Activated CD4-positive, alpha-beta memory T cell treated with anti-CD3 and anti-CD28 coated beads, Interleukin-2, amount 10 ng/mL, durations not matched to agents 7 days and 5 days (primary cell): ENCODE measurements at regions not wholly inside any gene's neighbourhood (a gene's known extent, or its start where the extent isn't known, plus 50 kb on each side); places are given as distances from the start of the nearest gene placed in this dataset.

Experiments used
- CTCF ChIA-PET: fragments of 350-600 bp; sonication (Branson Sonifier 250); formaldehyde crosslinking; loops from one replicate; lab custom pipeline; 2021; ENCODE audit warnings: antibody characterized with exemption, inconsistent platforms; lab: Charles Lee
- POLR2A ChIA-PET: fragments of 350-600 bp; sonication (Branson Sonifier 250); formaldehyde crosslinking; loops from one replicate; lab custom pipeline; 2021; ENCODE audit warnings: antibody characterized with exemption; lab: Charles Lee
- DNase-seq: peaks from one replicate; pipeline ENCODE4 v3.0.0-alpha.2; 2020
- H3K27ac Mint-ChIP-seq: one replicate; pipeline ENCODE4 v1.8.0; 2021; ENCODE audit warnings: mild to moderate bottlenecking, mixed read lengths
- H3K27me3 Mint-ChIP-seq: one replicate; pipeline ENCODE4 v1.8.0; 2021; ENCODE audit warnings: mixed read lengths
- H3K36me3 Mint-ChIP-seq: one replicate; pipeline ENCODE4 v1.8.0; 2021; ENCODE audit warnings: low read depth, mixed read lengths
- H3K4me1 Mint-ChIP-seq: one replicate; pipeline ENCODE4 v1.8.0; 2021; ENCODE audit warnings: mixed read lengths
- H3K4me3 Mint-ChIP-seq: one replicate; pipeline ENCODE4 v1.8.0; 2021; ENCODE audit warnings: mild to moderate bottlenecking, mixed read lengths
- H3K9me3 Mint-ChIP-seq: one replicate; pipeline ENCODE4 v1.8.0; 2021; ENCODE audit warnings: mixed read lengths

DNA sequence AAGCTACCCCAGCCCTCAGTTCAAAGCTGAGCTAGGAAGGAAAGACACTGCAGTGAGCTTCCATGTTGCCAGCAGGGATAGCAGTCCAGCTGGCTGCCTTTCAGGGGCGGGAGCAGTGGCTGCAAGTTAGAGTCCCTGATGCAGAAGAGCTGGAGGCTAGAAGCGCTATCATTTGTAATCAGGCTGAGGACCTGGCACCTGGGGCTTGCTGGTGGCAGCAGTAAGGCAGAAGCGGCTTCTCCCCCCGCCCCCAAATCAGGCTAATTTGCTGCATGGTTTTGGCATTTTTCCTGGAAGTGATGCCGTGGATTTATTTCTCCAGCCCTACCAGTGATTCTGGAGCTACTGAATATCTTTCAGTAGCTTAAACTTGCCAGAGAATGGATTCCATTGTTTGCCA, 203.3 kb downstream of the CLCN4 start:
- Mint-ChIP-seq H3K9me3 (no peaks in the 10 kb centered on the region), H3K4me3 (no peak overlapping the region), H3K27ac (no peak overlapping the region), H3K27me3 (no peaks in the 10 kb centered on the region), H3K4me1 (no peaks in the 10 kb centered on the region), H3K36me3 (no peaks in the 10 kb centered on the region)
- CTCF ChIA-PET, result no interaction called here
- POLR2A ChIA-PET, result no interaction called here
- no peak for DNase-seq

GRCh38 chrX:10365532-10366265, 208.9 kb downstream of the CLCN4 start:
- no peak overlapping the region for H3K4me3 Mint-ChIP-seq
- H3K9me3 Mint-ChIP-seq, result no peaks in the 10 kb centered on the region
- no peaks in the 10 kb centered on the region for H3K4me1 Mint-ChIP-seq
- no peak for DNase-seq
- no peaks in the 10 kb centered on the region for H3K36me3 Mint-ChIP-seq
- POLR2A ChIA-PET, result no interaction called here
- no peak overlapping the region for H3K27ac Mint-ChIP-seq
- no peaks in the 10 kb centered on the region for H3K27me3 Mint-ChIP-seq
- CTCF ChIA-PET, result interaction anchor here (1.2 kb wide), 1 partner anchor 175 kb away, joined by 3 read pairs; no protein-coding TSS in a partner anchor

DNA sequence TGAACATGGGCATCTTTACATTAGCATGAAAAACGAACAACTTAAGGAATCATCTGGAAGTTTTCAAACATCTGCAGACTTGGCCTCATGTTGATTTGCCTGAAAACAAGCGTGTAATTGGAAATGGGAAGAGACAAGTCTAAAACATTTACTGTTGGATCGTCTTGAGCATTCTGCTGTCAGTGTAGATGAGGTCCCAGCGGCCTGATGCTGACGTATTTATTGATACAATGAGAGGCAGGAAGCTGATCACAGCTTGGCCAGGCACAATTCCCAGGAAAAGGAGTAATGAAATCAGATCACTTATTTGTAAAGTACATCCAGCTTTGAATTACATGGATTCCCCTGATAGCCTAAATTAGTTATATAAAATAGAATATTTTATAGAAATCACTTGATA, 210.6 kb downstream of the CLCN4 start:
- no peaks in the 10 kb centered on the region for H3K36me3 Mint-ChIP-seq
- POLR2A ChIA-PET, result no interaction called here
- no peak overlapping the region for H3K27ac Mint-ChIP-seq
- no peaks in the 10 kb centered on the region for H3K9me3 Mint-ChIP-seq
- CTCF ChIA-PET, result no interaction called here
- no peak for DNase-seq
- no peaks in the 10 kb centered on the region for H3K27me3 Mint-ChIP-seq
- H3K4me3 Mint-ChIP-seq, result no peak overlapping the region
- no peaks in the 10 kb centered on the region for H3K4me1 Mint-ChIP-seq

DNA sequence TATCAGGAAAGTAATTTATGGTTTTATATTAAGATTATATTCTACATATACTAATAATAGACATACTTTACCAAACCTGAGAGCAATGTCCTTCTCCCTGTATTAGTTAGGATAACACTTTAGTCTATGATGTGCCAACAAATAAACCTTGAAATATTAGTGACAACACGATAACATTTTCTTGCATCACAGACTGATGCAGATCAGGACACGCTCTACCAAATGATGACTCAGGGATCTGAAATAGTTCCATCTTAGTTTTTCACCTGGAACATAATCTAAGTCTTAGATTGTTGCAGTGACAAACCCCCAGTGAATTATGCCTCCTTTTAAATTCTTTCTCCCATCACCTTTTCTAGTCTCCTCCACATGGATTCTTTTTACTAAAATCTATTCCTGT, 214.2 kb downstream of the CLCN4 start:
- Mint-ChIP-seq H3K4me1 (no peaks in the 10 kb centered on the region), H3K27ac (no peak overlapping the region), H3K4me3 (no peak overlapping the region), H3K9me3 (no peaks in the 10 kb centered on the region), H3K36me3 (no peaks in the 10 kb centered on the region), H3K27me3 (no peaks in the 10 kb centered on the region)
- no peak for DNase-seq
- CTCF ChIA-PET, result no interaction called here
- POLR2A ChIA-PET, result no interaction called here

GRCh38 chrX:10377427-10377826, 220.7 kb downstream of the CLCN4 start:
- H3K4me1 Mint-ChIP-seq, result no peaks in the 10 kb centered on the region
- H3K27ac Mint-ChIP-seq, result no peak overlapping the region
- no peak for DNase-seq
- no peak overlapping the region for H3K4me3 Mint-ChIP-seq
- H3K9me3 Mint-ChIP-seq, result no peaks in the 10 kb centered on the region
- no peaks in the 10 kb centered on the region for H3K36me3 Mint-ChIP-seq
- no peaks in the 10 kb centered on the region for H3K27me3 Mint-ChIP-seq
- ChIA-PET POLR2A (no interaction called here), CTCF (no interaction called here)

GRCh38 chrX:10379878-10380277, 223.1 kb downstream of the CLCN4 start:
- no peaks in the 10 kb centered on the region for H3K36me3 Mint-ChIP-seq
- H3K27me3 Mint-ChIP-seq, result no peaks in the 10 kb centered on the region
- ChIA-PET CTCF (no interaction called here), POLR2A (no interaction called here)
- H3K27ac Mint-ChIP-seq, result no peak overlapping the region
- H3K4me3 Mint-ChIP-seq, result no peak overlapping the region
- H3K9me3 Mint-ChIP-seq, result no peaks in the 10 kb centered on the region
- DNase-seq, result no peak
- no peaks in the 10 kb centered on the region for H3K4me1 Mint-ChIP-seq

- no peaks in the 10 kb centered on the region for H3K4me1 Mint-ChIP-seq
- no peak overlapping the region for H3K4me3 Mint-ChIP-seq
- H3K36me3 Mint-ChIP-seq, result no peaks in the 10 kb centered on the region
- CTCF ChIA-PET, result no interaction called here
- POLR2A ChIA-PET, result no interaction called here
- DNase-seq, result no peak
- H3K27me3 Mint-ChIP-seq, result no peaks in the 10 kb centered on the region
- H3K9me3 Mint-ChIP-seq, result no peaks in the 10 kb centered on the region
- H3K27ac Mint-ChIP-seq, result no peak overlapping the region
Measured at GRCh38 chrX:10380300-10380699, 223.5 kb downstream of the CLCN4 start.

GRCh38 chrX:10381193-10381592, 224.4 kb downstream of the CLCN4 start:
- CTCF ChIA-PET, result no interaction called here
- no peaks in the 10 kb centered on the region for H3K9me3 Mint-ChIP-seq
- H3K27ac Mint-ChIP-seq, result no peak overlapping the region
- DNase-seq, result no peak
- POLR2A ChIA-PET, result no interaction called here
- no peaks in the 10 kb centered on the region for H3K36me3 Mint-ChIP-seq
- H3K4me3 Mint-ChIP-seq, result no peak overlapping the region
- no peaks in the 10 kb centered on the region for H3K27me3 Mint-ChIP-seq
- H3K4me1 Mint-ChIP-seq, result no peaks in the 10 kb centered on the region

DNA sequence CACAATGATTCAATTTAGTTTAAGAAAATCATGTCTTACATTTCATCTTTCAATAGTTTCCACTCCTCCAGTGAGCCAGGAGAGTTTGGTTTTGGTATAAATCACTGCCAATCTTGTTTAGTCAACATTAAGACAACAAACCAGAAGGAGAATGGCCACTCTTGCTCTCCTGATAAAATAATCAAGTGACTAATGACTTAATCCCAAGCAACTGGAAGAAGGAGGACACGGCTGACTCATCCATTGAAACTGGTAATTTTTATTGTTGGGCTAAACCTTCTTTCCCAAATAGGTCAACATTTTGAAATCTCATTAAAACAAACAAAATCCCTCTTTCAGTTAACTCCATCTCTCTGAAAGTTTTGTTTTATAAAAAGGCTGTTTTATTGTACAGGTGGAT, 230.2 kb downstream of the CLCN4 start:
- no peaks in the 10 kb centered on the region for H3K36me3 Mint-ChIP-seq
- CTCF ChIA-PET, result no interaction called here
- no peak for DNase-seq
- no peak overlapping the region for H3K4me3 Mint-ChIP-seq
- no peak overlapping the region for H3K27ac Mint-ChIP-seq
- no peaks in the 10 kb centered on the region for H3K27me3 Mint-ChIP-seq
- H3K9me3 Mint-ChIP-seq, result peaks cover 2% of the 10 kb centered on the region
- POLR2A ChIA-PET, result no interaction called here
- H3K4me1 Mint-ChIP-seq, result no peaks in the 10 kb centered on the region

- Mint-ChIP-seq H3K4me3 (no peak overlapping the region), H3K36me3 (no peaks in the 10 kb centered on the region), H3K27me3 (no peaks in the 10 kb centered on the region), H3K4me1 (no peaks in the 10 kb centered on the region), H3K9me3 (peaks cover 2% of the 10 kb centered on the region), H3K27ac (no peak overlapping the region)
- ChIA-PET POLR2A (no interaction called here), CTCF (no interaction called here)
- DNase-seq, result no peak
Measured at GRCh38 chrX:10390187-10390586, 230.2 kb downstream of the MID1 start.

GRCh38 chrX:10393241-10393640, 227.1 kb downstream of the MID1 start:
- no peak overlapping the region for H3K27ac Mint-ChIP-seq
- H3K36me3 Mint-ChIP-seq, result no peaks in the 10 kb centered on the region
- H3K4me1 Mint-ChIP-seq, result no peaks in the 10 kb centered on the region
- POLR2A ChIA-PET, result no interaction called here
- CTCF ChIA-PET, result no interaction called here
- H3K4me3 Mint-ChIP-seq, result no peak overlapping the region
- no peak for DNase-seq
- no peaks in the 10 kb centered on the region for H3K9me3 Mint-ChIP-seq
- no peaks in the 10 kb centered on the region for H3K27me3 Mint-ChIP-seq

DNA sequence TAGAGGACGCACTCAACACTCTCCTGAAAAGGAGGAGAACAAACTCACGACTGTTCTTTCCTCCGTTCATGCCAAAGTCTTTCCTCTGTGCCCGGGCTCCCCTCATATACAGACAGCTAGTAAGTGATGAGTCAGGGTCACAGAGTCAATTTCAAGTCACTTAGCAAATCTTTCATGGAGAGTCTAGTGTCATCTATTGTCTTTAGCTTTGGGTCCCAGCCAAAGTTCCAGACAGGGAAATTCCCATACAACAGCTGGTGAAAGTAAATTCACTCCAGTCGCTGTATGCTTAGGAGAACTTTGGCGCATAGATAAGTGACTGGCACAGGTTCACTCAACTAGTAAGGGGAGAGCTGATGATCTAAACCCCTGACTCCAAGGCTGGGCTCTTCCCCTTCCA, 226.5 kb downstream of the MID1 start:
- DNase-seq, result no peak
- Mint-ChIP-seq H3K4me3 (no peak overlapping the region), H3K4me1 (no peaks in the 10 kb centered on the region), H3K36me3 (no peaks in the 10 kb centered on the region), H3K27me3 (no peaks in the 10 kb centered on the region), H3K27ac (no peak overlapping the region), H3K9me3 (no peaks in the 10 kb centered on the region)
- ChIA-PET POLR2A (no interaction called here), CTCF (no interaction called here)

- Mint-ChIP-seq H3K27ac (no peak overlapping the region), H3K36me3 (no peaks in the 10 kb centered on the region), H3K4me3 (no peak overlapping the region), H3K4me1 (no peaks in the 10 kb centered on the region), H3K27me3 (no peaks in the 10 kb centered on the region), H3K9me3 (no peaks in the 10 kb centered on the region)
- ChIA-PET POLR2A (no interaction called here), CTCF (no interaction called here)
- DNase-seq, result no peak
Measured at GRCh38 chrX:10395179-10395578, 225.2 kb downstream of the MID1 start.
